IMR-90 (cell line): ENCODE measurements at regions not wholly inside any gene's neighbourhood (a gene's known extent, or its start where the extent isn't known, plus 50 kb on each side); places are given as distances from the start of the nearest gene placed in this dataset.
A peak's percentile ranks its signal among the peaks of the same experiment; 100 is the strongest.

ENCODE experiments used
- ATAC-seq: fragments of 200-7000 bp; cut with Tn5 transposase; 2 replicates; pipeline ENCODE4 v1.9.1; 2020; ENCODE audit warnings: low read depth, mild to moderate bottlenecking, moderate library complexity
- BruUV-seq: library from RNA; stranded (reverse); fragments of 400-500 nt; replicated peaks from 2 replicates; lab custom pipeline; 2021; lab: Mats Ljungman, UMichigan
- CTCF ChIA-PET: fragments of 300-600 bp; formaldehyde crosslinking; extraction: SDS; loops from one replicate; lab custom pipeline; 2021; ENCODE audit warnings: antibody characterized with exemption; lab: Yijun Ruan, JAX
- POLR2A ChIA-PET: fragments of 300-600 bp; sonication (Branson Sonifier 250); formaldehyde crosslinking; loops from one replicate; lab custom pipeline; 2022; ENCODE audit warnings: antibody characterized with exemption; ENCODE audit not compliant: unreplicated experiment; lab: Charles Lee
- DNase-seq: peaks from one replicate; pipeline ENCODE4 v3.0.0; 2013
- H2AFZ ChIP-seq: replicated peaks from 2 replicates; pipeline ENCODE3; 2013; ENCODE audit warnings: low read length, mild to moderate bottlenecking; ENCODE audit not compliant: poor library complexity
- H2AK5ac ChIP-seq: 2 replicates; pipeline ENCODE4 v1.6.1; 2013; ENCODE audit warnings: low read depth, low read length, inconsistent platforms
- H2AK9ac ChIP-seq: replicated peaks from 2 replicates; pipeline ENCODE3; 2013; ENCODE audit warnings: mild to moderate bottlenecking, low read depth, low read length, moderate library complexity; ENCODE audit not compliant: poor library complexity
- H2BK120ac ChIP-seq: 2 replicates; pipeline ENCODE4 v1.6.1; 2013; ENCODE audit warnings: low read depth, low read length, inconsistent platforms
- H2BK15ac ChIP-seq: 3 replicates; pipeline ENCODE4 v1.6.1; 2013; ENCODE audit warnings: low read depth, low read length, inconsistent platforms
- H2BK20ac ChIP-seq: 2 replicates; pipeline ENCODE4 v1.6.1; 2013; ENCODE audit warnings: low read depth, mild to moderate bottlenecking, inconsistent platforms, low read length, moderate library complexity
- H2BK5ac ChIP-seq: 2 replicates; pipeline ENCODE4 v1.6.1; 2013; ENCODE audit warnings: mild to moderate bottlenecking, low read depth, low read length, inconsistent platforms; ENCODE audit not compliant: poor library complexity, severe bottlenecking
- H3K14ac ChIP-seq: replicated peaks from 2 replicates; pipeline ENCODE4 v1.6.1; 2013; ENCODE audit warnings: low read depth, low read length, inconsistent platforms
- H3K18ac ChIP-seq: 2 replicates; pipeline ENCODE4 v1.6.1; 2013; ENCODE audit warnings: low read depth, low read length, control low read depth
- H3K23ac ChIP-seq: 2 replicates; pipeline ENCODE4 v1.6.1; 2013; ENCODE audit warnings: low read depth, low read length, inconsistent platforms
- H3K27ac ChIP-seq: 2 replicates; pipeline ENCODE4 v1.5.1; 2013; ENCODE audit warnings: mild to moderate bottlenecking, control low read depth, low read length; ENCODE audit not compliant: insufficient read depth
- H3K27me3 ChIP-seq: 2 replicates; pipeline ENCODE4 v1.6.1; 2013; ENCODE audit warnings: low read length; ENCODE audit not compliant: control insufficient read depth, insufficient read depth
- H3K36me3 ChIP-seq: 2 replicates; pipeline ENCODE4 v1.6.1; 2013; ENCODE audit warnings: low read length, mixed read lengths; ENCODE audit not compliant: control insufficient read depth, insufficient read depth
- H3K4ac ChIP-seq: 2 replicates; pipeline ENCODE4 v1.6.1; 2013; ENCODE audit warnings: low read depth, low read length, inconsistent platforms
- H3K4me1 ChIP-seq: 2 replicates; pipeline ENCODE4 v1.6.1; 2013; ENCODE audit warnings: low read length, mixed read lengths; ENCODE audit not compliant: control insufficient read depth, insufficient read depth
- H3K4me2 ChIP-seq: 2 replicates; pipeline ENCODE4 v1.6.1; 2013; ENCODE audit warnings: low read depth, mild to moderate bottlenecking, control low read depth, low read length, moderate library complexity
- H3K4me3 ChIP-seq: 2 replicates; pipeline ENCODE4 v1.5.1; 2013; ENCODE audit warnings: low read depth, mild to moderate bottlenecking, control low read depth, low read length, moderate library complexity; ENCODE audit not compliant: insufficient read depth
- H3K56ac ChIP-seq: 2 replicates; pipeline ENCODE4 v1.6.1; 2013; ENCODE audit warnings: low read length, inconsistent platforms; ENCODE audit not compliant: insufficient read depth; ENCODE audit errors: extremely low read depth
- H3K79me1 ChIP-seq, 2 experiments: 2 replicates each; pipeline ENCODE4 v1.6.1; 2013; ENCODE audit warnings: low read length in 2 of 2, inconsistent platforms in 1 of 2, low read depth in 1 of 2
- H3K9ac ChIP-seq: 2 replicates; pipeline ENCODE4 v1.6.1; 2013; ENCODE audit warnings: low read depth, low read length, control low read depth
- H3K9me1 ChIP-seq: 2 replicates; pipeline ENCODE4 v1.6.1; 2013; ENCODE audit warnings: low read length, inconsistent platforms; ENCODE audit not compliant: insufficient read depth
- H3K9me3 ChIP-seq: 2 replicates; pipeline ENCODE4 v1.6.1; 2013; ENCODE audit warnings: low read length; ENCODE audit not compliant: control insufficient read depth, insufficient read depth
- H4K20me1 ChIP-seq: 2 replicates; pipeline ENCODE4 v1.6.1; 2013; ENCODE audit warnings: low read length, inconsistent platforms; ENCODE audit not compliant: insufficient read depth
- H4K5ac ChIP-seq: 2 replicates; pipeline ENCODE4 v1.6.1; 2013; ENCODE audit warnings: mild to moderate bottlenecking, low read depth, low read length, control low read depth
- H4K8ac ChIP-seq, 2 experiments: 2 replicates each; pipeline ENCODE4 v1.6.1; 2013; ENCODE audit warnings: low read depth in 2 of 2, low read length in 2 of 2, control low read depth in 1 of 2, inconsistent platforms in 1 of 2
- H4K91ac ChIP-seq: 2 replicates; pipeline ENCODE4 v1.6.1; 2013; ENCODE audit warnings: low read depth, low read length, inconsistent platforms; ENCODE audit not compliant: insufficient read depth
- WGBS, 2 experiments: methylation state at CpG; one replicate each; pipeline versions ENCODE4 v1.1.5 to v1.1.7; 2013; ENCODE audit warnings: missing lambda C conversion rate in 2 of 2; ENCODE audit not compliant: insufficient read length in 1 of 2; ENCODE audit errors: extremely low coverage in 2 of 2; 5-methylcytosine and 5-hydroxymethylcytosine counted together
- dilution Hi-C: fragments of 300-500 bp; cut with HindIII; formaldehyde crosslinking; loops from one replicate; pipeline ENCODE4 v1.14.3; 2018; ENCODE audit warnings: low sequenced_read_pairs; ENCODE audit not compliant: unreplicated experiment
- in situ Hi-C: fragments of 300-500 bp; cut with MboI; formaldehyde crosslinking; loops from 3 replicates; pipeline ENCODE4 v1.14.3; 2019; ENCODE audit warnings: low sequenced_read_pairs, inconsistent platforms, mixed read lengths
- intact Hi-C: fragments of 100-400 bp; cut with micrococcal nuclease; formaldehyde crosslinking; loops from 2 replicates; pipeline ENCODE4 v1.10.0; 2022
- TF ChIP-seq, protein P1 (sequence below): fragments of 150-350 bp; IDR thresholded peaks from 2 replicates; pipeline ENCODE4 v1.6.1; 2016; ENCODE audit warnings: low read depth, mild to moderate bottlenecking, low read length, moderate library complexity, borderline replicate concordance

DNA sequence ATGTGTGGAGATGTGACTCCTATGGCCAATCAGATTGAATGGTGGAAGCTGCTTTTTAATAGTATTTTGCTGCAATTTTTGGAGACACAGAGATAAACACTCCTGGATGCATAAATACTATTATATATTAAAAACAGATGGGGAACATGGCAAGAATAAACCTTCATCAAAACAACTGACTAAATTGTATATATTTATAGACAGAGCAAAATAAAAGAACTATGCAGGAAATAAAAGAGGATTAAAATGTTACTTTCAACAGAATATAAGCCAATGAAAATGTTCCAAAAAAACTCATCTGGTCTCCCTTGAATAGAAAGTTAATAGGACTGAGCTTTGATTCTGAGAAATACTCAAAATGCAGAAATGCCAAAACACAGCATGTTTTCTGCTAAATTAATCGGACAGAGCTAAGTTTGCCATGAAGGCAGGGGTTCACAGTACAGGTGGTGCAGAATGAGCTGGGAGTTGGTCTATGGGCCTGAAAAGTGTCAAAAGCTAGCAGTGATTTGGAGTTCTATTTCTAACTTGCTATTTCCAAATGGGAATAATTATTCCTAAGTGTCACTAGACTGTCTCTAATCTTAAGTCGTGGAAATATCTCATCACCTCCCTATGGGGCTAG, 227.2 kb downstream of the CNTN3 start:
- Histone ChIP-seq H2BK5ac (no peak overlapping the region), H3K79me1 (no peaks in the 10 kb centered on the region; a peak in 1 of 4 replicates), H3K27me3 (no peaks in the 10 kb centered on the region), H3K9me1 (no peaks in the 10 kb centered on the region), H2BK120ac (no peak overlapping the region), H3K36me3 (no peaks in the 10 kb centered on the region), H3K4me2 (no peak overlapping the region), H3K9me3 (no peaks in the 10 kb centered on the region), H4K91ac (no peak overlapping the region), H3K23ac (no peak overlapping the region), H3K4ac (no peak overlapping the region), H2BK20ac (no peak overlapping the region), H4K8ac (no peak overlapping the region), H3K4me3 (no peak overlapping the region), H3K4me1 (no peaks in the 10 kb centered on the region), H2BK15ac (no peak overlapping the region), H2AK9ac (no peak overlapping the region), H2AK5ac (no peak overlapping the region), H3K56ac (no peak overlapping the region), H2AFZ (no peak overlapping the region), H3K9ac (no peak overlapping the region), H3K18ac (no peak overlapping the region), H4K5ac (no peak overlapping the region), H4K20me1 (no peaks in the 10 kb centered on the region), H3K14ac (no peak overlapping the region), H3K27ac (no peak overlapping the region)
- ChIA-PET POLR2A (no interaction called here), CTCF (interaction anchor here (1.5 kb wide), 1 partner anchor 14 kb away, joined by 3 read pairs; no protein-coding TSS in a partner anchor)
- no CpG with 5 or more reads among the region's 2 CpGs for WGBS, 2 experiments
- in situ Hi-C loops = no loop called here
- ATAC-seq (peak; percentile 17), DNase-seq (no peak)
- intact Hi-C loops = no loop called here
- no TSS peak for BruUV-seq
- TF ChIP-seq, protein P1, sequence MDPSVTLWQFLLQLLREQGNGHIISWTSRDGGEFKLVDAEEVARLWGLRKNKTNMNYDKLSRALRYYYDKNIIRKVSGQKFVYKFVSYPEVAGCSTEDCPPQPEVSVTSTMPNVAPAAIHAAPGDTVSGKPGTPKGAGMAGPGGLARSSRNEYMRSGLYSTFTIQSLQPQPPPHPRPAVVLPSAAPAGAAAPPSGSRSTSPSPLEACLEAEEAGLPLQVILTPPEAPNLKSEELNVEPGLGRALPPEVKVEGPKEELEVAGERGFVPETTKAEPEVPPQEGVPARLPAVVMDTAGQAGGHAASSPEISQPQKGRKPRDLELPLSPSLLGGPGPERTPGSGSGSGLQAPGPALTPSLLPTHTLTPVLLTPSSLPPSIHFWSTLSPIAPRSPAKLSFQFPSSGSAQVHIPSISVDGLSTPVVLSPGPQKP = no peak
- dilution Hi-C loops = no loop called here
